SK-N-SH (cell line): ENCODE measurements at regions not wholly inside any gene's neighbourhood (a gene's known extent, or its start where the extent isn't known, plus 50 kb on each side); places are given as distances from the start of the nearest gene placed in this dataset.
"Not testable (repeated sequence)": the region's sequence is repeated elsewhere in the genome, so short reads cannot be mapped to it uniquely, and the experiment has no call there.

Experiments used
- CTCF ChIA-PET: fragments of 300-600, 350-600 bp; formaldehyde crosslinking; extraction: SDS; loops from one replicate; lab custom pipeline; 2021; lab: Yijun Ruan, JAX
- POLR2A ChIA-PET: fragments of 350-600 bp; sonication (Branson Sonifier 250); formaldehyde crosslinking; extraction: SDS; loops from one replicate; lab custom pipeline; 2020; ENCODE audit warnings: antibody characterized with exemption, inconsistent platforms; lab: Yijun Ruan, JAX
- DNase-seq: peaks from one replicate; pipeline ENCODE4 v3.0.0; 2012
- H2AFZ ChIP-seq: fragments of 200-600 bp; sonication (generic); 2 replicates; pipeline ENCODE4 v1.8.1; 2016; ENCODE audit warnings: antibody characterized with exemption, mild to moderate bottlenecking, low read depth
- H3F3A ChIP-seq: fragments of 200-600 bp; sonication (generic); replicated peaks from 2 replicates; pipeline ENCODE3; 2016; ENCODE audit warnings: antibody characterized with exemption, mild to moderate bottlenecking; ENCODE audit not compliant: insufficient read depth
- H3K27ac ChIP-seq, 2 experiments: fragments of 200-500 bp in 1 of 2; fragments of 200-600 bp in 1 of 2; sonication (Bioruptor generic) in 1 of 2; sonication (generic), shearing (Covaris generic) in 1 of 2; 2 replicates each; pipeline versions ENCODE4 v1.5.1 to v1.6.1; 2014 to 2016; ENCODE audit warnings: low read depth in 2 of 2, inconsistent platforms in 1 of 2, low read length in 1 of 2, mild to moderate bottlenecking in 1 of 2, mixed read lengths in 1 of 2
- H3K27me3 ChIP-seq: fragments of 200-600 bp; sonication (generic), shearing (Covaris generic); 2 replicates; pipeline ENCODE4 v1.6.1; 2016; ENCODE audit warnings: mixed run types; ENCODE audit not compliant: insufficient read depth
- H3K36me3 ChIP-seq, 2 experiments: fragments of 200-500 bp in 1 of 2; fragments of 200-600 bp in 1 of 2; sonication (Bioruptor generic) in 1 of 2; sonication (generic) in 1 of 2; replicated peaks in 1 of 2; 2 replicates each; pipeline versions ENCODE3 to v1.5.1; 2014 to 2016; ENCODE audit warnings: low read length in 1 of 2, mild to moderate bottlenecking in 1 of 2; ENCODE audit not compliant: insufficient read depth in 2 of 2, control insufficient read depth in 1 of 2
- H3K4me1 ChIP-seq, 2 experiments: fragments of 200-500 bp in 1 of 2; fragments of 200-600 bp in 1 of 2; sonication (Bioruptor generic) in 1 of 2; sonication (generic), shearing (Covaris generic) in 1 of 2; 2 replicates each; pipeline versions ENCODE4 v1.5.1 to v1.6.1; 2014 to 2016; ENCODE audit warnings: low read depth in 1 of 2, low read length in 1 of 2, mixed run types in 1 of 2; ENCODE audit not compliant: insufficient read depth in 2 of 2, control insufficient read depth in 1 of 2
- H3K4me2 ChIP-seq: fragments of 200-600 bp; sonication (generic), shearing (Covaris generic); 2 replicates; pipeline ENCODE4 v1.6.1; 2017; ENCODE audit warnings: mixed run types
- H3K4me3 ChIP-seq, 2 experiments: fragments of 200-500 bp in 1 of 2; fragments of 200-600 bp in 1 of 2; sonication (Bioruptor generic) in 1 of 2; sonication (generic), shearing (Covaris generic) in 1 of 2; 2 replicates each; pipeline versions ENCODE4 v1.5.1 to v1.8.1; 2014 to 2016; ENCODE audit warnings: low read depth in 2 of 2, inconsistent platforms in 1 of 2, low read length in 1 of 2, mild to moderate bottlenecking in 1 of 2, mixed read lengths in 1 of 2, moderate library complexity in 1 of 2
- H3K79me2 ChIP-seq: fragments of 200-600 bp; sonication (generic); 2 replicates; pipeline ENCODE4 v1.8.1; 2017; ENCODE audit warnings: mild to moderate bottlenecking; ENCODE audit not compliant: insufficient read depth
- H3K9ac ChIP-seq: fragments of 200-600 bp; sonication (generic); 2 replicates; pipeline ENCODE4 v1.6.1; 2017; ENCODE audit warnings: mixed run types
- H3K9me2 ChIP-seq: fragments of 200-600 bp; sonication (generic); 2 replicates; pipeline ENCODE4 v1.6.1; 2017; ENCODE audit warnings: mixed run types
- H3K9me3 ChIP-seq: fragments of 200-600 bp; sonication (generic); 2 replicates; pipeline ENCODE4 v1.6.1; 2017; ENCODE audit warnings: mixed run types, mild to moderate bottlenecking, moderate library complexity
- H4K20me1 ChIP-seq: fragments of 200-600 bp; sonication (generic); 2 replicates; pipeline ENCODE4 v1.6.1; 2017; ENCODE audit warnings: mild to moderate bottlenecking, mixed run types; ENCODE audit not compliant: insufficient read depth
- CHD2 ChIP-seq: fragments of 150-350 bp; IDR thresholded peaks from 2 replicates; pipeline ENCODE4 v1.6.1; 2018; ENCODE audit warnings: low read length; ENCODE audit not compliant: partially characterized antibody
- FOSL2 ChIP-seq: IDR thresholded peaks from 2 replicates; pipeline ENCODE4 v1.4.0; 2012; ENCODE audit warnings: low read depth, mild to moderate bottlenecking, moderate library complexity, borderline replicate concordance
- FOXJ3 ChIP-seq: sonication (generic); formaldehyde crosslinking; IDR thresholded peaks from 2 replicates; pipeline ENCODE4 v1.5.1; 2020; ENCODE audit warnings: mild to moderate bottlenecking, missing genetic modification reagents
- JUND ChIP-seq: IDR thresholded peaks from 2 replicates; pipeline ENCODE4 v1.4.0; 2012
- MEF2A ChIP-seq: IDR thresholded peaks from 2 replicates; pipeline ENCODE4 v1.4.0; 2012; ENCODE audit warnings: low read depth, borderline replicate concordance
- MXI1 ChIP-seq: IDR thresholded peaks from 2 replicates; pipeline ENCODE4 v1.6.1; 2012; ENCODE audit warnings: mild to moderate bottlenecking, low read depth, low read length, improper control_type of control experiment
- TEAD4 ChIP-seq: IDR thresholded peaks from 2 replicates; pipeline ENCODE4 v1.4.0; 2012; ENCODE audit warnings: mild to moderate bottlenecking, borderline replicate concordance; ENCODE audit not compliant: insufficient read depth
- WGBS: methylation state at CpG from one replicate; pipeline ENCODE4 v1.1.6; 2017; ENCODE audit warnings: low lambda C conversion rate; 5-methylcytosine and 5-hydroxymethylcytosine counted together
- TF ChIP-seq, protein P1 (sequence below): IDR thresholded peaks from 2 replicates; pipeline ENCODE4 v1.4.0; 2012; ENCODE audit warnings: low read depth, borderline replicate concordance
- TF ChIP-seq, protein P2 (sequence below): IDR thresholded peaks from 2 replicates; pipeline ENCODE4 v1.6.1; 2012; ENCODE audit warnings: mild to moderate bottlenecking, low read depth, low read length, moderate library complexity
- TF ChIP-seq, protein P3 (sequence below): IDR thresholded peaks from 2 replicates; pipeline ENCODE4; 2012

DNA sequence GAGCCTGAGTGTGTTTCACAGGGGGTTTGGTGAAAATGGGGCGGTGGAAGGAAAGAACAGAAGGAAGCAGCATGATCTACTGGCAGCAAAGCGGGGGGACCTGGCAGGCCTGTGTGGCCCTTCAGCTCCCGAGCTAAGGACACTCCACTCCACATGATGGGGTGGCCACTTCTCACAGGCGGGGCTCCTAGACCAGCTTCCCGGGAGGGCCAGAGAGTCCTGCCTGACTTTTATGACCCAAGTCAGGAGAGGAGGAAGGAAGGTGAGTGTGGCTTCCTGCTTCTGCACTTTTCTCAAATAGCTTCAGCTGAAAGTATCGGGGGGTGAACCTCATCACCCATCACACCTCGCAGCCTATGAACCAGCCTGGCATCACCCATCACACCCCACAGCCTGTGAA, 117.5 kb upstream of the AFDN start:
- ChIA-PET CTCF (interaction anchor here (2.1 kb wide), 1 partner anchor 10 kb away, joined by 6 read pairs; no protein-coding TSS in a partner anchor), POLR2A (interaction anchor here (0.7 kb wide), 1 partner anchor 25 kb away, joined by 3 read pairs; no protein-coding TSS in a partner anchor)
- DNase-seq: peak; percentile 14
- peaks cover 0 to 4% of the 10 kb centered on the region in 2 experiments; a peak in 1 of 4 replicates for H3K4me1 ChIP-seq
- no peaks in the 10 kb centered on the region for H3K79me2 ChIP-seq
- no peaks in the 10 kb centered on the region for H3K9me3 ChIP-seq
- 42% methylated on average over 3 of the region's 7 CpGs for WGBS
- no peak overlapping the region for H3K27ac ChIP-seq
- no peak overlapping the region for H3K4me3 ChIP-seq
- H3K36me3 ChIP-seq: no peaks in the 10 kb centered on the region
- H4K20me1 ChIP-seq: no peaks in the 10 kb centered on the region
- no peak overlapping the region for H2AFZ ChIP-seq
- no peaks in the 10 kb centered on the region for H3K9me2 ChIP-seq
- TF ChIP-seq JUND (no peak), FOSL2 (no peak), FOXJ3 (no peak), CHD2 (no peak), TEAD4 (no peak), MXI1 (no peak), MEF2A (no peak)
- TF ChIP-seq, protein P1, sequence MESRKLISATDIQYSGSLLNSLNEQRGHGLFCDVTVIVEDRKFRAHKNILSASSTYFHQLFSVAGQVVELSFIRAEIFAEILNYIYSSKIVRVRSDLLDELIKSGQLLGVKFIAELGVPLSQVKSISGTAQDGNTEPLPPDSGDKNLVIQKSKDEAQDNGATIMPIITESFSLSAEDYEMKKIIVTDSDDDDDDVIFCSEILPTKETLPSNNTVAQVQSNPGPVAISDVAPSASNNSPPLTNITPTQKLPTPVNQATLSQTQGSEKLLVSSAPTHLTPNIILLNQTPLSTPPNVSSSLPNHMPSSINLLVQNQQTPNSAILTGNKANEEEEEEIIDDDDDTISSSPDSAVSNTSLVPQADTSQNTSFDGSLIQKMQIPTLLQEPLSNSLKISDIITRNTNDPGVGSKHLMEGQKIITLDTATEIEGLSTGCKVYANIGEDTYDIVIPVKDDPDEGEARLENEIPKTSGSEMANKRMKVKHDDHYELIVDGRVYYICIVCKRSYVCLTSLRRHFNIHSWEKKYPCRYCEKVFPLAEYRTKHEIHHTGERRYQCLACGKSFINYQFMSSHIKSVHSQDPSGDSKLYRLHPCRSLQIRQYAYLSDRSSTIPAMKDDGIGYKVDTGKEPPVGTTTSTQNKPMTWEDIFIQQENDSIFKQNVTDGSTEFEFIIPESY: no peak
- TF ChIP-seq, protein P2, sequence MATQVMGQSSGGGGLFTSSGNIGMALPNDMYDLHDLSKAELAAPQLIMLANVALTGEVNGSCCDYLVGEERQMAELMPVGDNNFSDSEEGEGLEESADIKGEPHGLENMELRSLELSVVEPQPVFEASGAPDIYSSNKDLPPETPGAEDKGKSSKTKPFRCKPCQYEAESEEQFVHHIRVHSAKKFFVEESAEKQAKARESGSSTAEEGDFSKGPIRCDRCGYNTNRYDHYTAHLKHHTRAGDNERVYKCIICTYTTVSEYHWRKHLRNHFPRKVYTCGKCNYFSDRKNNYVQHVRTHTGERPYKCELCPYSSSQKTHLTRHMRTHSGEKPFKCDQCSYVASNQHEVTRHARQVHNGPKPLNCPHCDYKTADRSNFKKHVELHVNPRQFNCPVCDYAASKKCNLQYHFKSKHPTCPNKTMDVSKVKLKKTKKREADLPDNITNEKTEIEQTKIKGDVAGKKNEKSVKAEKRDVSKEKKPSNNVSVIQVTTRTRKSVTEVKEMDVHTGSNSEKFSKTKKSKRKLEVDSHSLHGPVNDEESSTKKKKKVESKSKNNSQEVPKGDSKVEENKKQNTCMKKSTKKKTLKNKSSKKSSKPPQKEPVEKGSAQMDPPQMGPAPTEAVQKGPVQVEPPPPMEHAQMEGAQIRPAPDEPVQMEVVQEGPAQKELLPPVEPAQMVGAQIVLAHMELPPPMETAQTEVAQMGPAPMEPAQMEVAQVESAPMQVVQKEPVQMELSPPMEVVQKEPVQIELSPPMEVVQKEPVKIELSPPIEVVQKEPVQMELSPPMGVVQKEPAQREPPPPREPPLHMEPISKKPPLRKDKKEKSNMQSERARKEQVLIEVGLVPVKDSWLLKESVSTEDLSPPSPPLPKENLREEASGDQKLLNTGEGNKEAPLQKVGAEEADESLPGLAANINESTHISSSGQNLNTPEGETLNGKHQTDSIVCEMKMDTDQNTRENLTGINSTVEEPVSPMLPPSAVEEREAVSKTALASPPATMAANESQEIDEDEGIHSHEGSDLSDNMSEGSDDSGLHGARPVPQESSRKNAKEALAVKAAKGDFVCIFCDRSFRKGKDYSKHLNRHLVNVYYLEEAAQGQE: no peak
- TF ChIP-seq, protein P3, sequence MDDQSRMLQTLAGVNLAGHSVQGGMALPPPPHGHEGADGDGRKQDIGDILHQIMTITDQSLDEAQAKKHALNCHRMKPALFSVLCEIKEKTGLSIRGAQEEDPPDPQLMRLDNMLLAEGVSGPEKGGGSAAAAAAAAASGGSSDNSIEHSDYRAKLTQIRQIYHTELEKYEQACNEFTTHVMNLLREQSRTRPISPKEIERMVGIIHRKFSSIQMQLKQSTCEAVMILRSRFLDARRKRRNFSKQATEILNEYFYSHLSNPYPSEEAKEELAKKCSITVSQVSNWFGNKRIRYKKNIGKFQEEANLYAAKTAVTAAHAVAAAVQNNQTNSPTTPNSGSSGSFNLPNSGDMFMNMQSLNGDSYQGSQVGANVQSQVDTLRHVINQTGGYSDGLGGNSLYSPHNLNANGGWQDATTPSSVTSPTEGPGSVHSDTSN: no peak
- no peak overlapping the region for H3K4me2 ChIP-seq
- H3K9ac ChIP-seq: no peak overlapping the region
- H3K27me3 ChIP-seq: no peaks in the 10 kb centered on the region
- H3F3A ChIP-seq: no peaks in the 10 kb centered on the region

DNA sequence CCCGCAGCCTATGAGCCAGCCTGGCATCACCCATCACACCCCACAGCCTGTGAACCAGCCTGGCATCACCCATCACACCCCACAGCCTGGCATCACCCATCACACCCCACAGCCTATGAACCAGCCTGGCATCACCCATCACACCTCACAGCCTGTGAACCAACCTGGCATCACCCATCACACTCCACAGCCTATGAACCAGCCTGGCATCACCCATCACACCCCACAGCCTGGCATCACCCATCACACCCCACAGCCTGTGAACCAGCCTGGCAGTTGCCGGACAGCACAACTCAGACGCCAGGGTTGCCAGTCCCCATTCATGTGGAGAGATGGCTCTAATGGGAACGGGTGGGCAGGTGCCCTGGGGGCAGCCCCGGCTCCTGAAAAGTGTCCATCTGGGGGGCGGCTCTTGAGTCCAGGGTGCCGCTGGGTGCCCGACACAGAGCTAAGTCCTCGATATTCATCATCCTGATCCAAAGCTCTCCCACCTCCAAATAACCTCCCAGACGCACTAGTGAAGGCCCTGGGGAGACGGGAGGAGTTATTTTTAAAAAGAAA, 116.9 kb upstream of the AFDN start:
- CTCF ChIA-PET, H3K4me2 ChIP-seq, POLR2A ChIA-PET, H3K36me3 ChIP-seq, H3K27me3 ChIP-seq, H3F3A ChIP-seq, H3K9me2 ChIP-seq, H3K9me3 ChIP-seq, H3K4me3 ChIP-seq, H2AFZ ChIP-seq, H4K20me1 ChIP-seq, H3K79me2 ChIP-seq, H3K27ac ChIP-seq, H3K9ac ChIP-seq, H3K4me1 ChIP-seq: not testable (repeated sequence)
- peak; percentile 10 for DNase-seq
- 50% methylated on average over 7 of the region's 11 CpGs for whole genome bisulfite sequencing
